ENCODE measurements at regions not wholly inside any gene's neighbourhood (a gene's known extent, or its start where the extent isn't known, plus 50 kb on each side); places are given as distances from the start of the nearest gene placed in this dataset.
"Not testable (repeated sequence)": the region's sequence is repeated elsewhere in the genome, so short reads cannot be mapped to it uniquely, and the experiment has no call there.

DNA sequence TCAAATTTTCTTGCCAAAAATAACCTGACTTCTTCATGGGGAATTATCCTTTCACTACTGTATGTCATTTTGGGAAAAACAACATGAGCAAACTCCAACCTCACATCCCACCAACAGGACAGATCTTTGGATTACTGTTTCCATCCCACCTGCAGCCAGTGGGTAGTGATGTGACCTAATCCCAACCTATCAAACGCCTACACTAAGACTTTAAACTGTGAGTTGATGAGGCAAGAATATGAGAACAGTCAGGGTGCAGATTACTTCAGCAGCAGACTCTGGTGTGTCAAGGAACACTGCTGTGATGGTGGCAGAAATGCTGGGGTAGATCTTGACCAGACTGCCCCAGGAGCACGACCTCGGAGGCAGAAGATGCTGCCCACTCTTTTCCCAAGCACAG lies 293.2 kb downstream of the DUSP6 start:
- no peak for DNase-seq (ENCODE audit: low spot score)
- no peak for TF ChIP-seq CTCF (IDR thresholded peaks at IDR 0.05; ENCODE audit: extremely low read depth, missing control alignments)

DNA sequence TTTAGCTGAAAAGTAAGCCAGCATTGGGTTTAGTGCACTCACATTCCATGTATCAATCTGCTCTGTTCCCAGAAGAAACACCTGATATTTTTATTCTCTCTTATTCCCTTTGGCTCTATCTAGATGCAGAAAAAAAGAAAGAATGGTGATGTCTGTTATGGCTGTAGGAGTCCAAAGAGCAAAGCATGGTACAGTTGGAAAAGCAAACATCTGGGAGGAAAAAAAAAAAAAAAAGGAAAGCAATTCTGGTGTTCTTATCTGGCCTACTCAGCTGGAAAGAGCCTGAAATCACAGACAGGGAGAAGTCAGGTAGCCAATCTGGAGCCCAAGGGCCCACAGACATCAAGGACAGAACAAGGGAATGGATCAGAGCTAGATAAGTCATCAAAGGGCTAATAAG lies 293.9 kb downstream of the DUSP6 start:
- TF ChIP-seq CTCF (IDR thresholded peaks at IDR 0.05; ENCODE audit: extremely low read depth, missing control alignments) = no peak
- DNase-seq (ENCODE audit: low spot score) = no peak

DNA sequence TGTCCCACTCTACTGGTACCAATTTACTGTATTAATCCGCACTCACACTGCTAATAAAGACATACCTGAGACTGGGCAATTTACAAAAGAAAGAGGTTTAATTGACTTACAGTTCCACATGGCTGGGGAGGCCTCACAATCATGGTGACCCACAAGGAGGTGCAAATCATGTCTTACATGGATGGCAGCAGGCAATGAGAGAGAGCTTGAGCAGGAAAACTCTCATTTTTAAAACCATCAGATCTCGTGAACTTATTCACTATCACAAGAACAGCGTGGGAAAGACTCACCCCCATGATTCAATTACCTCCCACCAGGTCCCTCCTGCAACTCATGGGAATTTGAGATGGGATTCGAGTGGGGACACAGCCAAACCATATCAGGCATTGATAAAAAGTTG lies 298.5 kb downstream of the DUSP6 start:
- DNase-seq (ENCODE audit: low spot score) = not testable (repeated sequence)

DNA sequence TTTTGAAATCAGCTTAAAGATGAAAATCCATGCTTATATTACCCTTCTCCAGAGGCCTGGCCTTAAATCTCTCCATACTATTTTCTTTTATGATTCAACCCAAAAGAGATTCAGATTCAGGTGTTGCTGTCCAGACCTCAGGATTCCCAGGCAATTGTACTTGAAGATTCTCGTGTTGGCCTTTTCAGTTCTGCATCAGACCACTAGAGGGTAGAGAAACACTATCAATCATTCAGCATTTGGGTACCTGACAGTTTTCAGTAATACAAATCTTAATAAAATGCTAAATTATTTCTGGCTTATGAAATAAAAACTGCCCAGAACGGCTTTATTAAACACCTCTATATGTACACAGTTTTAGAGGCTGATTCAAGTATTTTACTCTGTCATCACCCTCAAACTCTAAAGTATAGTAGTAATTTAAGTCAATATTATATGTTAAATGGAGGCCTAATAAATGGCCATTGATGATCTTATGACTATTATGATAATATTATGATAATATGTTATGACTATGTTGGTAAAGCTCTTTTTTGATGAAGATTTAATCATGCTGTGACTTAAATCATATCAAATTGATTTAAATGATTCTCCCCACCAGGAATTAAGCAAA lies 301.1 kb downstream of the DUSP6 start:
- TF ChIP-seq CTCF (IDR thresholded peaks at IDR 0.05; ENCODE audit: extremely low read depth, missing control alignments) = peak; percentile 41
- peak; percentile 30 for DNase-seq (ENCODE audit: low spot score)

DNA sequence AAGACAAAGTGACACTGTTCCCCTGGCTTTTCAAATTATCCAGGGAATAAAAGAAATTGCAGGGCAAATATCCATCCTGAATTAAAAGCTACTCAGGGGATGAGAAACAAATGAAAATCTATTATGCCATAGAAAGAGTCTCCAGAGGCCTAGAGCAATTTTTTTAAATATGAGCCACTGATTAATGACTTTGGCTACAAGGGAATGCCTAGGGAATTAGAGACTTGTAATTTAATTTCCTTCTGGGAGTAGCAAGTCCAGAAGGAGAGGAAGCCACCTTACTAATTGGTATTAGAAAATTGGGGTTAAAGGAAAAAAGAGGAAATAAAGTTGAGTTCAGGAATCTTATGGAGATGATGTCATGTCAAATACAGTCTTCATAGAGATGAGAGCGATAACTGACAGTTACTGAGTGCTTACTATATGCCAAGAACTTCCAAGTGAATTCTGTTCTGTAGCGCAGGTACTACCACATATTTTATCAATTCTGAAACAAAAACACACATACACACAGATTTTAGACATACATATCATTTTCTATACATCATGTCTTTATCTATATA lies 304.4 kb downstream of the DUSP6 start:
- DNase-seq (ENCODE audit: low spot score) = no peak
- TF ChIP-seq CTCF (IDR thresholded peaks at IDR 0.05; ENCODE audit: extremely low read depth, missing control alignments) = no peak

DNA sequence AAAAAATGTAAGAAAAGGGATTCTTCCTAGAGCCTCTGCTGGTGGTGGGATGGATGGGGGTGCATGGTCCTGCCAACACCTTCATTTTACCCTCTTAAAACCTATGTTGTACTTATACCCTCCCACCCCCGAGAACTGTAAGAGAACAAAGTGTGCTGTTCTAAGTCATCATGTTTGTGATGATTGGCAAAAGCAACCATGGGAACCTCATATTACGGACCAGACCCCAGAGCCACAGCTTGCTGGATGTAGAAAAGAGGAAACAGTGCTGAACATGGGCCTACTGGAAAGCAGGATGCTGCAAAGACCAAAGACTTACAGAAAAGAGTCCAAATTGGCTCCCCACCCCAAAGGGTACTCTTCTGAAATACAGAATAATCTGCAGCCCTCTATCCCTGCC lies 311.2 kb downstream of the DUSP6 start:
- no peak for DNase-seq (ENCODE audit: low spot score)
- TF ChIP-seq CTCF (IDR thresholded peaks at IDR 0.05; ENCODE audit: extremely low read depth, missing control alignments) = no peak

GRCh38 chr12:89040146-89040964 lies 311.9 kb downstream of the DUSP6 start:
- DNase-seq (ENCODE audit: low spot score) = peak; percentile 62
- no peak for TF ChIP-seq CTCF (IDR thresholded peaks at IDR 0.05; ENCODE audit: extremely low read depth, missing control alignments)

Measured in GM20000 (cell line).